PFSK-1 (cell line): ENCODE measurements at regions not wholly inside any gene's neighbourhood (a gene's known extent, or its start where the extent isn't known, plus 50 kb on each side); places are given as distances from the start of the nearest gene placed in this dataset.
A peak's percentile ranks its signal among the peaks of the same experiment; 100 is the strongest.

Source experiments
- FOXP2 ChIP-seq: optimal IDR thresholded peaks from 2 replicates; pipeline ENCODE3; 2011; ENCODE audit warnings: borderline replicate concordance, control low read depth, inconsistent platforms; ENCODE audit not compliant: insufficient read depth; ENCODE audit errors: extremely low read length, extremely low read depth
- POLR2AphosphoS5 ChIP-seq: IDR thresholded peaks from 2 replicates; pipeline ENCODE4 v1.6.1; 2012; ENCODE audit warnings: low read depth, mild to moderate bottlenecking, control low read depth, low read length, moderate library complexity
- SIN3A ChIP-seq: IDR thresholded peaks from 2 replicates; pipeline ENCODE4 v1.6.1; 2012; ENCODE audit warnings: mild to moderate bottlenecking, low read length, moderate library complexity, borderline replicate concordance; ENCODE audit not compliant: insufficient read depth
- TAF1 ChIP-seq: IDR thresholded peaks from 2 replicates; pipeline ENCODE4 v1.6.1; 2012; ENCODE audit warnings: low read length, control low read depth, borderline replicate concordance; ENCODE audit not compliant: insufficient read depth
- TF ChIP-seq, protein P1 (sequence below), 2 experiments: IDR thresholded peaks; 2 replicates each; pipeline versions ENCODE4 v1.6.1 to v1.8.0; 2011 to 2012; ENCODE audit warnings: low read depth in 2 of 2, low read length in 2 of 2, control low read depth in 1 of 2, inconsistent platforms in 1 of 2, mild to moderate bottlenecking in 1 of 2, moderate library complexity in 1 of 2; ENCODE audit not compliant: insufficient read depth in 1 of 2

DNA sequence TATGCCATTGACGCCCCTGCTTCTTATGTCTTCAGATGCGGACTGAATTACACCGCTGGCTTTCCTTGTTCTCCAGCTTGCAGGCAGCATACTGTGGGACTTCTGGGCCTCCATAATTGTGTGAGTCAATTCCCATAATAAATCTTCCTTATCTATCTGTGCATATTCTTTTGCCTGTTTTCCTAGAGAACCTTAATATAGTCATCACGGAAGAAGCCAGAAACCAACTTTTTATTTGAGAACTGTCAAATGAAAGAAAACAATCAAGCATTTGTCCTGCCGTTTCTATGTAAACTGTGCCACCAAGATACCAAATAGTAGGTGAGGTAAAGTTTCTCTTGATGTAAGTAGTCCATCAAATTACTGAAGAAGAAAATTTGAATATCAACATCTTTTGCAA, 51.8 kb upstream of the B3GALNT1 start:
- no peak for TF ChIP-seq TAF1
- TF ChIP-seq POLR2AphosphoS5: no peak
- TF ChIP-seq, protein P1, sequence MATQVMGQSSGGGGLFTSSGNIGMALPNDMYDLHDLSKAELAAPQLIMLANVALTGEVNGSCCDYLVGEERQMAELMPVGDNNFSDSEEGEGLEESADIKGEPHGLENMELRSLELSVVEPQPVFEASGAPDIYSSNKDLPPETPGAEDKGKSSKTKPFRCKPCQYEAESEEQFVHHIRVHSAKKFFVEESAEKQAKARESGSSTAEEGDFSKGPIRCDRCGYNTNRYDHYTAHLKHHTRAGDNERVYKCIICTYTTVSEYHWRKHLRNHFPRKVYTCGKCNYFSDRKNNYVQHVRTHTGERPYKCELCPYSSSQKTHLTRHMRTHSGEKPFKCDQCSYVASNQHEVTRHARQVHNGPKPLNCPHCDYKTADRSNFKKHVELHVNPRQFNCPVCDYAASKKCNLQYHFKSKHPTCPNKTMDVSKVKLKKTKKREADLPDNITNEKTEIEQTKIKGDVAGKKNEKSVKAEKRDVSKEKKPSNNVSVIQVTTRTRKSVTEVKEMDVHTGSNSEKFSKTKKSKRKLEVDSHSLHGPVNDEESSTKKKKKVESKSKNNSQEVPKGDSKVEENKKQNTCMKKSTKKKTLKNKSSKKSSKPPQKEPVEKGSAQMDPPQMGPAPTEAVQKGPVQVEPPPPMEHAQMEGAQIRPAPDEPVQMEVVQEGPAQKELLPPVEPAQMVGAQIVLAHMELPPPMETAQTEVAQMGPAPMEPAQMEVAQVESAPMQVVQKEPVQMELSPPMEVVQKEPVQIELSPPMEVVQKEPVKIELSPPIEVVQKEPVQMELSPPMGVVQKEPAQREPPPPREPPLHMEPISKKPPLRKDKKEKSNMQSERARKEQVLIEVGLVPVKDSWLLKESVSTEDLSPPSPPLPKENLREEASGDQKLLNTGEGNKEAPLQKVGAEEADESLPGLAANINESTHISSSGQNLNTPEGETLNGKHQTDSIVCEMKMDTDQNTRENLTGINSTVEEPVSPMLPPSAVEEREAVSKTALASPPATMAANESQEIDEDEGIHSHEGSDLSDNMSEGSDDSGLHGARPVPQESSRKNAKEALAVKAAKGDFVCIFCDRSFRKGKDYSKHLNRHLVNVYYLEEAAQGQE (IDR thresholded peaks at IDR 0.05; ENCODE audit: insufficient read depth in 1 of 2, low read depth in 2 of 2, low read length in 2 of 2): no peak
- TF ChIP-seq SIN3A: no peak
- TF ChIP-seq FOXP2: no peak

DNA sequence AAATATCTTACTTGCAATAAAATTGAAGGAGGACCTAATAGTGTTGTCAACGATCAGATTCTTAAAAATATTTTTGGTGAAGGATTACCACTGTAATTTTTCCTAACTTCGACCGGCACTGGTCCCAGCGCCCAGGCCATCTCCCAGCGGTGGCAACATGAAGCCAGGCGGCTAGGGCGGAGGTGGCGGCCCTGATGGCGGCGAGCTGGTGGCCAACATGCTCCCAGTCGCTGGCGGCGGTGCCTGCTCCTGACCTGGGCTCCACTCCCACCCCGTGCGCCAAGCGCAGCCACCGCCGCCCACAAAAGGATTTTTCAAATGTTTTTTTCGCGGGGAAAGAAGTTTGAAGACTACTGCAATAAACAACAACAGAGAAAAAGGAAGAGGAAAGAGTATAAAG, 56.5 kb upstream of the B3GALNT1 start:
- TF ChIP-seq, protein P1 (IDR thresholded peaks at IDR 0.05; ENCODE audit: insufficient read depth in 1 of 2, low read depth in 2 of 2, low read length in 2 of 2): no peak
- TF ChIP-seq FOXP2 (no peak), SIN3A (no peak), TAF1 (no peak), POLR2AphosphoS5 (no peak)

DNA sequence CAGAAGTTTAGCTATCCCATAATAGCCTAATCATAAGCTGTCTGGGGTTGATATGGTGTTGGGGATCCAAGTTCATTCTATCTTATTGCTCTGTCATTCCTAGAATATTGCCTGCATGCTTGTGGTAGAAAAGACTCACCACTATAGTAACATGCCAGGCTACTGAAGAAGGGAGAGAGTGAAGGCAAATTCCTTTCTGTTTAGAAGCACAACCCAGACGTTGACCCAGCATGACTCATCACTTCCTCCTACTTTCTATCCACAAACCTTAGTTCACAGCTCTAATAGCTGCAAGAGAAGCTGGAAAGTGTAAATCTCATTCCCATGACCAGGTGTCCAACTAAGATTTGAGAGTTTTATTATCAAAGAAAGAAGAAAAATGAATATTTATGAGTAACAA, 57.8 kb upstream of the NMD3 start:
- TF ChIP-seq SIN3A (no peak), TAF1 (no peak), FOXP2 (no peak), POLR2AphosphoS5 (no peak)
- TF ChIP-seq, protein P1 (IDR thresholded peaks at IDR 0.05; ENCODE audit: insufficient read depth in 1 of 2, low read depth in 2 of 2, low read length in 2 of 2): no peak

DNA sequence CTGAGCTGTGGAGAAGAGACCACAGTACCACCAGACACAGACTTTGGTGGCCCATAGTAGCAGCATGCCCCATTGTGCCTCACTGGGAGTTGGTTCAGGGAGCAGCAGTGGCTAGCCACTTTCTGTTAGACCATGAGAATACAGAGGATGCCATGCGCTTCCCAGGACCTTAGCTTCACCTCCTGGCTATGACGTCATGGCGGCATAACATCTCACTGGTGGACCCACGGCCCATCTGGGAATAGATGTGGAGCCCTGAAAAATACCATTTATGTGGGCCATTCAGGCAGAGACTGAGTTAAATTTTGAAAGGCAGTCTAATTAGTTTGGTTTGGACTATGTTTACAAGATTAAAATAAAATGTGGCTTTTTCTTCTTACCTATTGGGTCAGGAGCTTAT, 55.1 kb upstream of the NMD3 start:
- TF ChIP-seq SIN3A: no peak
- TF ChIP-seq, protein P1 (IDR thresholded peaks at IDR 0.05; ENCODE audit: insufficient read depth in 1 of 2, low read depth in 2 of 2, low read length in 2 of 2): no peak
- TF ChIP-seq POLR2AphosphoS5: no peak
- no peak for TF ChIP-seq FOXP2
- no peak for TF ChIP-seq TAF1

DNA sequence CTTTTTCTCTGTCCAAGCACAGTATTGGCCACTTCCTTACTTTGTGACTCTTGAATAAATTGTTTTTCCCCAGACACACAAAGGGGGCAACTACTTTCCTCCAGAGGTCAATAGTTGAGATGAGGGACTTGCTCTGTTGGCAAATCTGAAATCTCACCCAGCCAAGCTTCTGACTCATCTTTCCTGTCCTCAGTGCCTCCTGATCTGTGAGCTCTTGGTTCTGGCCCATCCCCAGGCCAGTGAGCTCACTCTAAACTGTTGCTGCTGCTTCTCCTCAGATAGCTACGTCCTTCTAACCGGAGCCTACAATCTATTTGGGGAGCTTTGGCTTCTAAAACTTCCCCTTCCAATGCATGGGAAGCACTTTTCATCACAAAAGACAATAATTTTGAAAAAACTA, 50.0 kb upstream of the NMD3 start:
- peak; percentile 33; the same call in 1 of the 2 replicates for TF ChIP-seq TAF1
- TF ChIP-seq POLR2AphosphoS5: no peak
